Cardiac muscle cell (in vitro differentiated cells and primary cell): ENCODE measurements at regions not wholly inside any gene's neighbourhood (a gene's known extent, or its start where the extent isn't known, plus 50 kb on each side); places are given as distances from the start of the nearest gene placed in this dataset.

Experiments
- DNase-seq, 2 donors: peaks; one replicate each; pipeline versions ENCODE4 v3.0.0 to v3.0.0-alpha.2; 2010 to 2017; ENCODE audit warnings: low read depth in 1 of 2, low spot score in 1 of 2
- H3K27ac ChIP-seq: fragments of 200-600 bp; sonication (generic); 2 replicates; pipeline ENCODE4 v1.5.1; 2016
- H3K27me3 ChIP-seq: fragments of 200-600 bp; sonication (generic); 2 replicates; pipeline ENCODE4 v1.6.0; 2016; ENCODE audit warnings: control low read depth
- H3K36me3 ChIP-seq: fragments of 200-600 bp; sonication (generic); 2 replicates; pipeline ENCODE4 v1.5.1; 2016; ENCODE audit warnings: control low read depth
- H3K4me1 ChIP-seq: fragments of 200-600 bp; sonication (generic); 2 replicates; pipeline ENCODE4 v1.8.1; 2017; ENCODE audit warnings: low read depth, mild to moderate bottlenecking, mixed run types
- H3K4me3 ChIP-seq: fragments of 200-600 bp; sonication (generic); 2 replicates; pipeline ENCODE4 v1.5.1; 2016; ENCODE audit warnings: mild to moderate bottlenecking
- H3K9me3 ChIP-seq: fragments of 200-600 bp; sonication (generic); 2 replicates; pipeline ENCODE4 v1.5.1; 2017; ENCODE audit warnings: low read depth, mild to moderate bottlenecking, control low read depth
- TF ChIP-seq, protein P1 (sequence below): IDR thresholded peaks from 2 replicates; pipeline ENCODE4 v1.5.1; 2012; ENCODE audit warnings: low read depth, mild to moderate bottlenecking, low read length

DNA sequence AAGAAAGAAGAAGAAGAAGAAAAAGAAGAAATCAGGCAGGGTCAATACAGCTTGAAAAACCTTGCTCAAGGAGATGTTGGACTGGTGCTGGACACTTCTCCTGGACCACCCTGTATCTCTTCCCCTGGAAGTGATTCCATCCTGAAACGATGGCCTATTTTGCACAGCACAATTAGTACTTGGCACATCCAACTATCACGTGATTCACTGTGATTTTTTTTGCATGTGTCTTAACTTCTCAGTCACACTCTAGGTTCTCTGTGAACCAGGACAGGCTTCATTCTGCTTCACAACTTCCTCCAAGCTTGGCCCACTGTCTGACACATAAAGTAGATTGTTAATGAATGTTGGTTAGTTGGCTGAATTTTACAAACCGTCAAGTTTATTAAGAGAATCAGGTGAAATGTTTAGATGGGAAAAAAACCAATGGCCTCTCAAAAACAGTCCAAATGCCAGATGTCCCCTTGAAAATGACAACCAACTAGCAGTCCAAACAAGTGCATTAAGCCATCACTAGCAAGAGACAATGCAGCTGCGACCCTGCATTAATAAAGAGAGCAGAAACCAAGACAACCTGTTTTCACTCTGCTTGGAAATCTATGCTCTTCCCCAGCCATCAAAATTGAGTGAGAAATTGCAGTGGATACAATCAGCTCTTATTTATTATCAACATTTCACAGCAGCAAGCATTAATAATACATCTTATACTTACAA is 300.0 kb upstream of the CHAC2 start:
- H3K27ac ChIP-seq: no peak overlapping the region
- TF ChIP-seq, protein P1, sequence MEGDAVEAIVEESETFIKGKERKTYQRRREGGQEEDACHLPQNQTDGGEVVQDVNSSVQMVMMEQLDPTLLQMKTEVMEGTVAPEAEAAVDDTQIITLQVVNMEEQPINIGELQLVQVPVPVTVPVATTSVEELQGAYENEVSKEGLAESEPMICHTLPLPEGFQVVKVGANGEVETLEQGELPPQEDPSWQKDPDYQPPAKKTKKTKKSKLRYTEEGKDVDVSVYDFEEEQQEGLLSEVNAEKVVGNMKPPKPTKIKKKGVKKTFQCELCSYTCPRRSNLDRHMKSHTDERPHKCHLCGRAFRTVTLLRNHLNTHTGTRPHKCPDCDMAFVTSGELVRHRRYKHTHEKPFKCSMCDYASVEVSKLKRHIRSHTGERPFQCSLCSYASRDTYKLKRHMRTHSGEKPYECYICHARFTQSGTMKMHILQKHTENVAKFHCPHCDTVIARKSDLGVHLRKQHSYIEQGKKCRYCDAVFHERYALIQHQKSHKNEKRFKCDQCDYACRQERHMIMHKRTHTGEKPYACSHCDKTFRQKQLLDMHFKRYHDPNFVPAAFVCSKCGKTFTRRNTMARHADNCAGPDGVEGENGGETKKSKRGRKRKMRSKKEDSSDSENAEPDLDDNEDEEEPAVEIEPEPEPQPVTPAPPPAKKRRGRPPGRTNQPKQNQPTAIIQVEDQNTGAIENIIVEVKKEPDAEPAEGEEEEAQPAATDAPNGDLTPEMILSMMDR: no peak
- no peak overlapping the region for H3K4me3 ChIP-seq
- no peak for DNase-seq
- no peaks in the 10 kb centered on the region for H3K36me3 ChIP-seq
- H3K4me1 ChIP-seq: peaks cover 20% of the 10 kb centered on the region
- H3K9me3 ChIP-seq: no peaks in the 10 kb centered on the region
- no peaks in the 10 kb centered on the region for H3K27me3 ChIP-seq

DNA sequence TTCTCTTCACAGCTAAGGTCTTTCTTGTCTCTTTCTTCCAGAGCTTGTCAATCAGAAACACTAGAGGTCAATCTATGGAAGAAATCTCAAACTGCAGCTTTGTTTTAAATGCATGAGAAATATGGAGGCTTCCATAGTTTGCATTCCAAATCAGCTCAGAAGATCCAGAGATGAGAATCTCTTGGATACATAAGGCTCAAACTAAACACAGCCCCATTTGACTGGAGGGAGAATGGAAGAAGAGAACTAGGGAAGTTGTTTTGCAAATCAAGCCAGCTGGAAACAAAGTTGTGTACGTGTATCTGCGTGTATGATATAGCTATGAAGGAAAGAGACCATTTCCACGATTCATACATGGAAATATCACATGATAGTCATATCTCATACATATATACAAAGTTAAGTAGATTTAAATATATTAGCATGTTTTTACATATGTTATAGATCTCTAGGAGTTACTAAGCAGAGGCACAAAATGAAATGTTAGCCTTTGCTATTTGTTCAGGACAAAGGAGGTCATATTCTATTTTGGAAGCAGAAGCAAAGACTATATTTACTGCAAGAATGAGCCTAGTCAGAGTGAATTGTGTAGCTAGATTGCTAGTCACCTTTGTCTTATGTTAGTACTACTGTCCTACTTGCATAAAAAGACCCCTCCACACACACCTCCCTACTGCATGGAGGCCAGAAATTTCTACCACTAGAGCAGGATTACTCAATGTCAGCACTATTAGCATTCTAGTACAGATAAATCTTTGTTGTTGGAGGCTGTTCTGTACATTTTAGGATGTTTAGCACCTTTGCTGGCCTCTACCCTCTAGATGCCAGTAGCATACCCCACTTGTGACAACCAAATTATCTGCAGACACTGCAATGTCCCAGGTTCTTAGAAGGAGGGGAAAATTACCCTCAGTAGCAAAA is 303.5 kb upstream of the CHAC2 start:
- TF ChIP-seq, protein P1: no peak
- DNase-seq: no peak
- no peaks in the 10 kb centered on the region for H3K36me3 ChIP-seq

DNA sequence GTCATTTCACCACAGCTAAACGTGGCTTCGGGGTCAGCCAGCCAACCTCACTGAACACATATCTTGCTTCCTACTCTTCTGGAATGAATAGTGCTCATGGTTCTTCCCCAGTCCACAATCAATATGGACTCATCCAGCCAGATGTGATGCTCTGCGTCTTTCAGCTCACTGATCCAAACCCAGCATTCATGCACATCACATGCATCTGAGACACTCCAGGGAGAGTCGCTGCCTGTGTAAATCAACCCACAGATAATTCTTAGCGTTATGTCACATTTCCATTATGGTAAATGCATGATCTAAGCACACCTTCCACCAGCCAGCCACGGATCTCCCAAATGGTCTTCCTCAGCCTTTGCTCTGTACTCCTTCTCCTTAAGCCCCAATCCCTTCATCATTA is 306.7 kb upstream of the CHAC2 start:
- peaks cover 44% of the 10 kb centered on the region for H3K4me1 ChIP-seq
- TF ChIP-seq, protein P1: no peak
- peak overlapping the region; percentile 66 for H3K27ac ChIP-seq
- no peaks in the 10 kb centered on the region for H3K36me3 ChIP-seq
- no peaks in the 10 kb centered on the region for H3K27me3 ChIP-seq
- no peak overlapping the region for H3K4me3 ChIP-seq
- no peaks in the 10 kb centered on the region for H3K9me3 ChIP-seq
- DNase-seq: no peak

More for the DNA sequence above, 303.5 kb upstream of the CHAC2 start:
- peak overlapping the region; percentile 27 for H3K27ac ChIP-seq
- no peaks in the 10 kb centered on the region for H3K9me3 ChIP-seq
- H3K4me1 ChIP-seq: peaks cover 44% of the 10 kb centered on the region
- no peak overlapping the region for H3K4me3 ChIP-seq
- no peaks in the 10 kb centered on the region for H3K27me3 ChIP-seq

DNA sequence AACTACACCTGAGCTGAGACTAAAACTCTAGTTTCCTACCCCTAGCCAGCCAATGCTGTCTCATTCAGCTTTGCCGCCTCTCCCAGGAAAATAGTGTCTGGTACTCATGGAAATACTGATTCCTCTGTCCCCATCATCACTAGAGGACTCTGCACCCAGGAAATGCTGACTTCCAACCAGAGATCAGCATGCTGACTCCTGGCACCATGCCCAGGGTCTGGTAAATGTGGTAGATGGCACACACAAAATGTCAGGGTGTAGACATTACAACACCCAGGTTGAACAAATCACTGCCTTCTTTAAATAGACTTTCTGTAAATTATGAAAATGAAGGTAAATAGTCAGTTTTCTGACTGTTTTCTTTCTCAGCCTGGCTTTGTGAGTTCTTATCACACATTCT is 307.3 kb upstream of the CHAC2 start:
- H3K27me3 ChIP-seq: no peaks in the 10 kb centered on the region
- TF ChIP-seq, protein P1: no peak
- no peak for DNase-seq
- H3K36me3 ChIP-seq: no peaks in the 10 kb centered on the region
- no peak overlapping the region for H3K27ac ChIP-seq
- H3K4me3 ChIP-seq: no peak overlapping the region
- no peaks in the 10 kb centered on the region for H3K9me3 ChIP-seq
- peaks cover 44% of the 10 kb centered on the region for H3K4me1 ChIP-seq

DNA sequence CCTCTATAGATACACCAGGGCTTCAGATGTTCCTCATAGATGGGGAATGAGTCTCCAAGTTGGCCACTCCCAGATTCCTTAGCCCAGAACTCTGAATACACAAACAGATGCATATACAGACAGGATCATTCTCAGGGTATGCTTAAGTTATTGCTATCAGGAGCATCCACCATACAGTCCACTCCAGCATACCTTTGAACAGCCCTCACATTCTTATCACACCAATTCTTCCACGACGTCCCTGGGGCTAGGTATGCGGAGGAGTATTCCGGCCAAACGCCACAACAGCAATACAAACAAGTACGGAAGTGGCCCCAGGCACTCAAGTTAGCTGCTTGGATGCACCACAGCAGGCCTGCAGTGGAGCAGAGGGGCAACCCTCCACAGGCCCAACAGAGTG is 312.5 kb upstream of the CHAC2 start:
- no peak overlapping the region for H3K27ac ChIP-seq
- TF ChIP-seq, protein P1: no peak
- DNase-seq: no peak
- H3K4me3 ChIP-seq: no peak overlapping the region
- H3K4me1 ChIP-seq: peaks cover 14% of the 10 kb centered on the region
- no peaks in the 10 kb centered on the region for H3K36me3 ChIP-seq
- H3K27me3 ChIP-seq: no peaks in the 10 kb centered on the region
- H3K9me3 ChIP-seq: no peaks in the 10 kb centered on the region
